ENCODE measurements at regions not wholly inside any gene's neighbourhood (a gene's known extent, or its start where the extent isn't known, plus 50 kb on each side); places are given as distances from the start of the nearest gene placed in this dataset.

- no peak for TF ChIP-seq CTCF (IDR thresholded peaks at IDR 0.05)
- TF ChIP-seq POLR2A (IDR thresholded peaks at IDR 0.05), result no peak
Observed at GRCh38 chr10:81248886-81249285, 626.1 kb upstream of the NRG3 start.

All from lower leg skin (tissue), 3 donors.